ENCODE measurements at regions not wholly inside any gene's neighbourhood (a gene's known extent, or its start where the extent isn't known, plus 50 kb on each side); places are given as distances from the start of the nearest gene placed in this dataset.

DNA sequence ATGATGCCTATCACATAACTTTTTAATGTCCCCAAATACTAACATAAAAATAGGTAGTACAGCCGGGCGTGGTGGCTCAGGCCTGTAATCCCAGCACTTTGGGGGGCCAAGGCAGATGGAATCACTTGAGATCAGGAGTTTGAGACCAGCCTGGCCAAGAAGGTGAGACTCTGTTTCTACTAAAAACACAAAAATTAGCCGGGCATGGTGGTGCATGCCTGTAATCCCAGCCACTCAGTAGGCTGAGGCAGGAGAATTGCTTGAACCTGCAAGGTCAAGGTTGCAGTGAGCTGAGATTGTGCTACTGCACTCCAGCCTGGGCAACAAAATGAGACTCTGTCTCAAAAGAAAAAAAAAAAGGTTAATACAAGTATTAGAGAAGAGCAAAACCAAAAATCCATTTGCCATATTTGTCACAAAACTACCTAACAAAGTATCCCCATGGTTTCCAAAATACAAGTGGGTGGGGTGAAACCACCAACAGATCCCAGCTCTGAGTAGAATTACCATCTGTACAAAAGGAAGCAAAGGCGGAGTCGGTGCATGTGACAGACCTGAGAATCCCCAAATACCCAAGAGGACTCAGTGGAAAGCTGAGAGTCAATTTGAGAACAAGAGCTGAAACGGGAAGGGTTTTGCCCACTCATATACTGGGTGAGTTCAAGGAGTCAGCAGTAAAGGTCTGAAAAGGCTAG is 113.2 kb downstream of the TOMM20 start:
- DNase-seq: no peak
- Mint-ChIP-seq H3K27me3 (ENCODE audit: low read depth, poor library complexity) (peaks cover 14% of the 10 kb centered on the region), H3K36me3 (ENCODE audit: low read depth) (peaks cover 19% of the 10 kb centered on the region), H3K9me3 (peaks cover 28% of the 10 kb centered on the region), H3K4me1 (peaks cover 93% of the 10 kb centered on the region), H3K4me3 (peak overlapping the region; percentile 63), H3K27ac (peak overlapping the region; percentile 97)
- no peak for TF ChIP-seq CTCF (IDR thresholded peaks at IDR 0.05)

DNA sequence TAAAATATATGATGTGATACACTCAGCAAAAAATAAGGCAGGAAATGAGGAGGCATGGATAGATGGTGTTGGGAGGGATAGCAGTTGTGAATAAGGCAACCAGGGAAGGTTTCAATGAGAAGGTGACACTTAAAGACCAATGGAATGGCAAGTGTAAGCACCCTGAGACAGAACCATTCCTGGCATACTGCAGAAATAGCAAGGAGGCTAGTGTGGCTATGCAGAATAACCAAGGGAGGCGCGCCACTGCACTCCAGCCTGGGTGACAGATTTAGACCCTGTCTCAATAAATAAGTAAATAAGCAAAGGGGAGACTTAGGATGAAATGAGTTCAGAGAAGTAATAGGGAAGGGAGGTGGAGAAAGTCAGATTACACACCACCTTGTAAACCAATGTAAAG is 113.9 kb downstream of the TOMM20 start:
- peaks cover 28% of the 10 kb centered on the region for H3K9me3 Mint-ChIP-seq
- peaks cover 19% of the 10 kb centered on the region for H3K36me3 Mint-ChIP-seq (ENCODE audit: low read depth)
- H3K4me1 Mint-ChIP-seq: peaks cover 90% of the 10 kb centered on the region
- no peak for TF ChIP-seq CTCF (IDR thresholded peaks at IDR 0.05)
- peaks cover 14% of the 10 kb centered on the region for H3K27me3 Mint-ChIP-seq (ENCODE audit: low read depth, poor library complexity)
- H3K4me3 Mint-ChIP-seq: no peak overlapping the region
- peak overlapping the region; percentile 78 for H3K27ac Mint-ChIP-seq
- no peak for DNase-seq

- Mint-ChIP-seq H3K36me3 (ENCODE audit: low read depth) (peaks cover 20% of the 10 kb centered on the region), H3K27ac (no peak overlapping the region), H3K4me1 (peaks cover 81% of the 10 kb centered on the region), H3K9me3 (peaks cover 31% of the 10 kb centered on the region), H3K27me3 (ENCODE audit: low read depth, poor library complexity) (peaks cover 15% of the 10 kb centered on the region), H3K4me3 (no peak overlapping the region)
- no peak for DNase-seq
- no peak for TF ChIP-seq CTCF (IDR thresholded peaks at IDR 0.05)
Observed at GRCh38 chr1:235013512-235013911, 115.1 kb downstream of the TOMM20 start.

DNA sequence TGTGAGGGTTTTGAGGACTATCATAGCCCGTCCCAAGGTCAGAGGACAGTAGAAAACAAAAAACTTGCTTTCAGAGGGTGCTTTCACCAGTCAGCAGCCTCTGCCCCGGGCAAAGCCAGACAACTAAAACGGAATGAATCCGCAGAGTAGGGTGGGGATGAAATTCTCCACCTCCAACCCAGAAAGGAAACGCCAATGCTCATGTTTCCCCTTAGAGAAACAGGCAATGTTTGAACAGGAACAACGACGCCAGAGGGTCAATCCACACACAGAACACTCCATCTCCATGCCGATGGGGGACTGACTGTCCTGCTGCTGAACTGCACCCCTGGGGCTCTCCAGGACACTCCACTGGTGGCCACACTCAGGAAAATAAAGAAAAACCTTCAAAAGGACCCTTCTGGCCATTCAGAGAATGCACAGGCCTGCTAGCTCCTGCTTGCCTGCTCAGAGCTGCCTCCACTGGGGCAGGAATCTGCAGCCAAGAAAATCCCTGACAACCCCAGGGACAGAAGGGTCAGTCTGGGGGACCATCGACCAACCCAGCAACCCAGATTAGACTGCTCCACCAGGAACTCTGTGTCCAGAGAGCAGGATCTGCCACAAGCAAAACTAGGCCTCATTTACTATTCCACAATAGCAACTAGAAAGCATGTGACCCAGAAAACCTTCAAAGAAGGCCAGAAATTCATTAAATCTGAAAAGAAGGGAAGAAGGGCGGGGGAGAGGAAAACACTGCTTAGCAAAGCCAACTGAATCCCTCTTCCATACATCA is 116.0 kb downstream of the TOMM20 start:
- Mint-ChIP-seq H3K27me3 (ENCODE audit: low read depth, poor library complexity) (peaks cover 14% of the 10 kb centered on the region), H3K4me3 (no peak overlapping the region), H3K27ac (peak overlapping the region; percentile 68), H3K36me3 (ENCODE audit: low read depth) (peaks cover 19% of the 10 kb centered on the region), H3K4me1 (peaks cover 73% of the 10 kb centered on the region), H3K9me3 (peaks cover 31% of the 10 kb centered on the region)
- TF ChIP-seq CTCF (IDR thresholded peaks at IDR 0.05): no peak
- DNase-seq: no peak

DNA sequence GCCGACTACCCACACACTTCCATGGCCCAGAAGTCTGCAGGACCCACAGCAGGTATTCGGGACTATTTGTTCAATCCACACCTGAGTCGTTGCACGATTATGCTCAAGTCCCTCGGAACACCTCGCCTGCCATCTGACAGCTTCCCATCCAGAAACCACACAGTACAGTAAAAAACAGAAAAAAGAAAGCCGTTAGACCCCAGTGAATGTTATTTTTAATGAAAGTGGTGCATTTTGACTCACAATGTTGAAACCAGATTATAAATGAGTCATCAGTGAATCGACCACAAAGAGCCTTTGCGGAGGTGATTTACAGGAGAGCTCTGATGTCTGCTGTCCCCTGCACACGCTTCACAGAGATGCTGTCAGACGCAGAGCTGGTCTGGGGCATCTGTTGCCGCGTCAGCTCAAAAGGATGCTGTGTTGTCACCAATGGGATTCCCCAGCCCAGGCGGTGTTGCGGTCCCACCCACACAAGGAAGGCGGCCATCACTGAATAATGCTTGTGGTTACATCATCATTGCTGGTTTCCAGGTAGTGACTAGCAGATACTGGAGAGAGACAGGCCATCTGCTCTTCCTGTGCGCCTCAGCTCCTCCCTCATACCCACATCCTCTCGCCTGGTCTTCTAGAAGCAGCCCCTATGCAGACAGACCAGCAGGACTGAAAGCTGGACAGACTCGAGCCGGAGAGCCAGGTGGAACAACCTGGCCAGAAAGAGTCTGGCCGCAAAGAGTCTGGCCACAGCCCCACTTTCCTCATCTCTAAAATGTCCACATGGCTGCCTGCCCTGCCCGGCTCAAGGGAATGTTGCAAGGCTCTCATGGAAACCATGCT is 116.8 kb downstream of the TOMM20 start:
- Mint-ChIP-seq H3K4me1 (peaks cover 65% of the 10 kb centered on the region), H3K27me3 (ENCODE audit: low read depth, poor library complexity) (peaks cover 12% of the 10 kb centered on the region), H3K36me3 (ENCODE audit: low read depth) (peaks cover 16% of the 10 kb centered on the region), H3K27ac (peak overlapping the region; percentile 68), H3K9me3 (peaks cover 26% of the 10 kb centered on the region), H3K4me3 (no peak overlapping the region)
- TF ChIP-seq CTCF (IDR thresholded peaks at IDR 0.05): no peak
- no peak for DNase-seq

Measured in nephron progenitor cell (in vitro differentiated cells).